ENCODE measurements at regions not wholly inside any gene's neighbourhood (a gene's known extent, or its start where the extent isn't known, plus 50 kb on each side); places are given as distances from the start of the nearest gene placed in this dataset.
"Not testable (repeated sequence)": the region's sequence is repeated elsewhere in the genome, so short reads cannot be mapped to it uniquely, and the experiment has no call there.

DNA sequence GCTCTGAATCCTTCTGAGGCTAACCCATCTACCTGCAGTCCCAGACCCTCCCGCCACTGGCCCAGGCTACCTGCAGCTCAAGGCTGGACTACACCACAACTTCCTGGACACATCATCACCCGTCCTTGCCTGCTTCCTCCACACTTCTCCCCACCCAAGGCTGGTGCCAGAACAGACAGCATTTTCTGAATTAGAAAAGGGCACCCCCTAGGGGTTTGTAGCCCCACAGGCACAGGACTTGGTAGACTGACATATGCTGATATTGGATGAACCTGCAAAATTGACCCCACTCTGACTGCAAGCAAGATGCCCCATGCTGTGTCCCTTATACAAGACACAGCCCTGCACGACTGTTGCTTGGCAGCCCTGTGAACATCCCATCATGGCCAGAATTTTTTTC, 271.5 kb upstream of the C16orf82 start:
- no peak for DNase-seq (ENCODE audit: low spot score)

DNA sequence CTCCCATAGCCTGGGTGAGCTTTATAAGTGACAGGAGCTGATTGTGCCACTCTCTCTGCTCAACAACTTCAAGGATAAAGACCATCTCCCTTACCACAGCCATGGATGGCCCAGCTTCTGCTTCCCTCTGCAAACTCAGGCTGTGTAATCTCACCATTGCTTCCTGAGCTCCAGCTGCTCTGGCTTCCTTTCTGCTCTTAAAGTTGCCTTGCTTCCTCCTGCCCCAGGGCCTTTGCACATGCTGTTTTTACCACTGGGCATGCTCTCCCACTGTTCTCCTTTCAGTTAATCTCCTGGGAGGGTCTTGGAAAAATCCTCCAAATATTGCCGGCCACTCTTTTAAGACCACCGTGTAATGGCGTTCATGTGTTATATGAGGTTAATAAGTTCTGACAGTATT, 265.1 kb upstream of the C16orf82 start:
- DNase-seq (ENCODE audit: low spot score) = no peak

DNA sequence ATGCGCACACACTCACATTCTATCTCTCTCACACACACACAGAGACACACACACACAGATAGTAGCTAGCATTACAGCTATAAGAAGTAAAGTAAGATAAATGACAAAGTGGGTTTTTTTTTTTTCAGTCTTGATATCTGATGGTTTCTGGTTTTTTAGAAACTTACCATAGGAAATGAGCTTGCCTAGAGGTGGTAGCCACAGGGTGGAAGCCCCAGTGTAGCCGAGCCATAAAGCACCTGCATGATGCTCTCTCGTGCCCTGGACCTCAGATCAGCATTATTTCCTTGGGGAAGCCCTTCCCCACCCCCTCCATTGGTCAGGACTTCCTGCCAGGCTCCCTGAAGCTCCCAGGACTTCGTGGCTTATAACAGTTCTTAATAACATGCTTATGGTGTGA, 264.3 kb upstream of the C16orf82 start:
- DNase-seq (ENCODE audit: low spot score) = no peak

DNA sequence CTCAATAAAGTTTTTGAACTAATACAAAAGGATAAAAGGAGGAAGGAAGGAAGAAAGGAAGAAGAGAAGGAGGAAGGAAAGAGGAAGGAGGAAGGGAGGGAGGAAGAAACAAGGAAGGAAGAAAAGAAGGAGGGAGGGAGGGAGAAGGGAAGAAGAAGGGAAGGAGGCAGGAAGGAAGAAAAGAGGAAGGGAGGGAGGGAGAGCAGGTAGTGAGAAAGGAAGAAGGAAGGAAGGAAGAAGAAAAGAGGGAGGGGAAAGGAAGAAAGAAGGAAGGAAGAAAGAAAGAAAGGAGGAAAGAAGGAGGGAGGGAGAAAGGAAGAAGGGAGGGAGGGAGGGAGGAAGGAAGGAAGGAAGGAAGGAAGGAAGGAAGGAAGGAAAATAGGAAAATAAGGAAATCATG, 263.8 kb upstream of the C16orf82 start:
- DNase-seq (ENCODE audit: low spot score) = no peak

DNA sequence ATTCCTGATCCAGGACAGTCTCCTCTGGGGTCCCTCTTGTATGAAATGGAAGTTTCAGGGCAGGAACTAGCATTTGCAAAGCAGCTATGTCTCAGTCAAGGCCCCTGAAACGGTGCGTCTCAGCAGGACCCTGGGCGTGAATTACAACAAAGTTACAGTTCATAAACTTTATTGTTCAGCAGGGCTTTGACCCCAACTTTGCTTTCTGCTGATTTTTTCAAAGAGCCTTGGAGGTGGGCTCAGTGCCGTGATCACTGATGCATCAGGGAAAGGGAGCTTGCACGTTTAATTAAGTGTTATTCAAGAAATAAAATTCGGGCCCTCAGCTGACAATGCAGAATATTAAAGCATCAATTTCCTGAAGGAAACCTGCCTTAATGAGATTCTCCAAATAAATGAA, 260.1 kb upstream of the C16orf82 start:
- DNase-seq (ENCODE audit: low spot score) = no peak

DNA sequence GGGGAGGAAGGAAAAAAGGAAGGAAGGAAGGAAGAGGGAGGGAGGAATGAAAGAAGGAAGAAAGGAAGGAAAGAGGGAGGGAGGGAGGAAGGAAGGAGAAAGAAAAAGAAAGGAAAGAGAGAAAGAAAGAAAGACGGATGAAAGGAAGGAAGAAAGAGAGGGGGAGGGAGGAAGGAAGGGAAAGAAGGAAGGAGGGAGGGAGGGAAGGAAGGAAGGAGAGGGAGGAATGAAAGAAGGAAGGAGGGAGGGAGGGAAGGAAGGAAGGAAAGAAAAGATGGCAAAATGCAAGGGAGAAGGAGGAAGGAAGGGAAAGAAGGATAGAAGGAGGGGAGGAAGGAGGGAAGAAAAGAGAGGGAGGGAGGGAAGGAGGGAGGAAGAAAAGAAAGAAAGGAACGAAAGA, 257.3 kb upstream of the C16orf82 start:
- DNase-seq (ENCODE audit: low spot score) = no peak

DNA sequence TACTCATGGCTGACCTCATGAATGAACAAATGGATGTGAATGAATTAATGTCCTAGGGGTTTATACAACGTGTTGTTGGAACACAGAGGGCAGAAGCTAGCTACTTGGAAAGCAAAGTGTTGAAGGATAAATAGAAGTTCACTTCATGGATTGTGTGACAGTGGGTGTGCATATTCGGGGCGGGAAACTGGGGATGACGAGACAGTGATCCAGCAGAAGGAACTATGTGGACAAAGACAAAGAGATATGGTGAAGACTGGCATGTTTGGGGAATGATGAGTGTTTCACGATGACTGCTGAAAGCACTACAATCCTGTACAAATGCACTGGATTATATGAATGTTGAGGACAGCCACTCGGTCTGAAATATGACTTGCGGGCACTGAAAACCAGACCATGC, 250.5 kb upstream of the C16orf82 start:
- no peak for DNase-seq (ENCODE audit: low spot score)

DNA sequence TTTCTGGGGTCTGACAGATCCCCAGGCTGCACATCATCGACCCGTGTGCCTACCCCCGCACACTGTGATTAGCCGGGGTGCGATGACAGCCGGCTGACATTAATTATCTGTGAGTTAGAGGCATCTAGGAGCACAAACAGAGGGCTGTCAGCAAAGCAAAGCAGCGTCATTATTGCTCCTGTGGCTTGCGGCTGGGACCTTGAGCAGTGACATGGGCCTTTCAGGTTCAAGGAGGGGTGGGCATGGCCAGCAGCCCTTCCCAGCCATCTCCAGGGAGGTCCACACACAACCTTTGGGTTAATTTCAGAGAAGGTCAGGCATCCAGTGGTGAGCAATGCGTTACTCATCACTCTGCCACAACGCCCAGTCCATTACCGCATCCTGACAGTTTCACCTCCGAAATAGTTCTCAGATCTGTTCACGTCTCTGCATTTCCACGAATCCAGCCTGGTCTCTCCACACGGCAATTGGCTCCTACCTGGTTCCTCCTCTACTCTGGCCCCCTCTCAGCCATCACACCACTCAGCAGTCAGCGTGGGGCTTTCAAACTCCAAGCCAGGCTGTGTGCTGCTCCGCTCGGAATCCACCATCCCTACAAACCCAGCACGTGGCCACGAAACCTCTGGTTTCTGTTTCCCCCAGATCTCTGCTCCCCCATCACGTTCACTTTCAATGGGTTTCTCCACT, 249.7 kb upstream of the C16orf82 start:
- DNase-seq (ENCODE audit: low spot score) = no peak

DNA sequence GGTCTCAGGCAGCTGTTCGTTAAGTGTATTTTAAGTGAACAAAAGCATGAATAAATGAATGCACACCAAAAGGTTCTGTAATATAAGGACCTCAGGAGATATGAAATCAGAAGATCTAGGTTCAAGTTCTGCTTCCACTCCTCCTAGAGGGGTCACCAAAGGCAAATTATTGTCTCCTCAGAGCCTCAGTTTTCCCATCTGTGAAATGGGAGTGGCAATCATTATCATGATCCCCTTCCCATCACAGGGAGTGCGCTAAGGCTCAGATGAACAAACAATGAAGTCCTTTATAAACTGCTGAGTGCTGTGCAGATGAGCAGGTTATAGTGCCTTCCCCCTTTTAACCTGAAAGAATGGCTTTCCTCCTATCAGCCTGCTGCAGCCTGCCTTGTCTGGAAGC, 248.3 kb upstream of the C16orf82 start:
- no peak for DNase-seq (ENCODE audit: low spot score)

DNA sequence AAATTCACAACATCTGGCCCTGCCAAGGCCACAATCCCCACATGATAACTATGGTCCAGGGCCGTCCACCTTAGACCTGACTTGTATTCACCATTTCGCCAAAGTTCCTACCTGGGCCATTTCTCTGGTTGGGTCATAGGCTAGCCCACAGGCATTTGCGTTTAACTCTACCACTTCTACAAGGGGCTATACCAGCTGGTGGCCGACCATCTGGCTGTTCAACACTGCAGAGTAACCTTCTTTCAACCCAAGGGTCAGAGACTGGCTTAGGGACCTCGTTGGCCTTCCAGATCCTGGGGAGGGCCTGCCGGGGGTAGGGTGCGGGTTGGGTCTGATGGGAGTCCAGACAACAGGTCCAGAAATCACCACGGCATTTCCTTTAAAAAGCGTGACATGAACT, 242.3 kb upstream of the C16orf82 start:
- DNase-seq (ENCODE audit: low spot score) = no peak

DNA sequence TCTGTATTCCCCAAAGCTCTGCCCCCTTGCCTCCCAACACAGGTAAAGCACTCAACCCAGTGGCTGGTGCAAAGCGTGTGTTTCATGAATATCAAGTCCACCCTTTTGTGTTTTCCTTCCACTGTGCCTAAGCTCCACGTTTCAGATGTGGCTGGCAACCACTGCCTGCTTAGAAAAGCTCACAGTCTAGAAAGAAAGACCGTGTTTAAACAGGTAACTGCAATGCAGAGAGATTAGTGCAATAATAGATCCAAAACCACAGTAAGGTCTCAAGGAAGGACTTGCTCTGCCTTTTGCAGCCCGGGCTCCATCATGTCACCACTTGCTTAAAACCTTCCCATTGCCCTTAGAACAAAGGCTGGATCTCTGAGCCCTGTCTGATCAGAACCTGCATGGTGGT, 240.2 kb upstream of the C16orf82 start:
- no peak for DNase-seq (ENCODE audit: low spot score)

DNA sequence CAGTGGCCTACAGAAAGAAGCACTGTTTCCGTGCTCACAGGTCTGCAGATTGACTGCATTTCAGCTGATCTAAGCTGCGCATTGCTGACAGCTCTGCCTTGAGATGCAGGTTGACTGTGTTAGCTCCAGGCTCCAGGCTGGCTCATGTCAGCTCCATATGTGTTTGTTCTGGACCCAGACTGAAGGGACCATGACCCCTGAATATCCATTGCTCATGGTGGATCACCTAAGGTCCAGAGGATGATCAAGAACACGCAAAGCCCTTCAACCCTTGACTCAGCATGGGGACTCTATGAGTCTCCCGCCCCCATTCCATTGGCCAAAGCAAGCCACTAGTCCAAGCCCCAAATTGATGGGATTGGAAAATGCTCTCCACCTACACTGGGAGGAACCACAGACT, 239.3 kb upstream of the C16orf82 start:
- no peak for DNase-seq (ENCODE audit: low spot score)

DNA sequence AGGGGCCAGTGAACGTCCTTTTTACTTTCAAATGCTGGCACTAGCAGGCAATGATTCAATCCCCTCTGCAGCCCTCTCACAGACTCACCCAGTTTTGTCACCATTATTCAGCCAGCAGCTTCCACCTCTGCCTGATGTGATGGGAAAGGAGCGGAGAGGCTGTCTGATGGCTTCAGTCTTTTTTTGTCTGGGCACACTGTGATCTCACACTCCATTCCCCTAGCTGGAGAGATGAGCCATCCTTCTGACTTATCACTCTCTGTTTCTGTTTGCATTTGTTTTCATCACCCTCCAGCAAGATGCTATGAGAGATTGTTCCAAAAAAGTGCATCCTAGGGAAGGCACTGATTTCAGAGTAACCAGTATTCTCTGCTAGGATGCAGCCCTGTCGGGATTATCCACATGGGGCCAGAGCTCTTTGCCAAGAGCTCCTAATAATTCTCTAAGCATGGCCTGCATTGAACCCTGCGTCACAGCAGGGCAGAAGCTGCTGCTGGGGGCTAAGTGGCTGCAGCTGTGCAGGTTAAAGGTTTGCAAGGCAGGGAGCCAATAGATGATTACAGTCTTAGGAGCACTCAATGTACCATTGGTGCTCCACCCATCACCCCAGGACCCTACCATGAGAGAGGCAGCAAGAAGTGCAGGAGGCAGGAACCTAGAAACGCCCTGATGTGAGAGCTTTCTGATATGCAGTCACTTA, 236.1 kb upstream of the C16orf82 start:
- DNase-seq (ENCODE audit: low spot score) = no peak

DNA sequence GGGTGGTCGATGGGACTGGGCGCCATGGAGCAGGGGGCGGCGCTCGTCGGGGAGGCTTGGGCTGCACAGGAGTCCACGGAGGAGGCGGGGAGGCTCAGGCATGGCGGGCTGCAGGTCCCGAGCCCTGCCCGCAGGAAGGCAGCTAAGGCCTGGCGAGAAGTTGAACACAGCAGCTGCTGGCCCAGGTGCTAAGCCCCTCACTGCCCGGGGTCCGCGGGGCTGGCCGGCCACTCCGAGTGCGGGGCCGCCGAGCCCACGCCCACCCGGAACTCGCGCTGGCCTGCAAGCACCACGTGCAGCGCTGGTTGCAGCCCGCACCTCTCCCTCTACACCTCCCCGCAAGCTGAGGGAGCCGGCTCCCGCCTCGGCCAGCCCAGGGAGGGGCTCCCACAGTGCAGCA, 230.6 kb upstream of the C16orf82 start:
- not testable (repeated sequence) for DNase-seq (ENCODE audit: low spot score)

DNA sequence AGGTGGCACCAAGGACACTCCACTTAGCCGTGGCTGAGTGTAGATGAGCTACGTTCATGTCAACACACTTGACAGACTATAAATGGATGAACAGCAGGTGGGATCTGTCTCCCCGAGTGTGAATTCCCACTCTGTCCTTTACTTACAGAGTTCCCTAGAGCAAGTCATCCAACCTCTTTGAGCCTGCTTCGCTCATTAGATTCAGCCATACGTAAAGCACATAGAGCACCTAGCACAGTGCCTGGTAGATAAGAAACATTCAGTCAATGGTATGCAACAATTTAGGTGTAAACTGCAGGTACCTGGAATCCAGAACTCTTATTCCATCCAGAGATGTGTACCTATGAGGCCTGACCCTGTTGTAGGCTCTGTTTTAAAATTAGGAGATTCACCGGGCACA, 227.8 kb upstream of the C16orf82 start:
- no peak for DNase-seq (ENCODE audit: low spot score)

DNA sequence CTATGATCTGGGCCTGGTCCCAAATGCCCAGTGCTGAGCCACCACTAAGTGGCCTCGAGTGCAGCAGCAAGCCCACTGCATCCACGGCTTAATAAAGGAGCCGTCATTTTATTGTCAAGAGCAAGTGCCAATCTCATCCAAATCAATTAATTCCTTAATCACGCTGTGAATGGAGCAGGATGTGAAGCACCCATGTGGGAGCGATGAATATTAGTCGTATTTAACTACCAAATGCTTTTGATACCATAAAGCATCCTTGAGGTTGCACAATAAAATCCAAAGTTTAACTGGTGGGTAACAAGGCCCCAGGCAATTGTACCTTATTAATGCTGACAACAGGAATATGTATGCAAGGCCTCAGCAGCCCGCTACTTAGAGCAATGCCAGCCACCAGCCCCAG, 226.0 kb upstream of the C16orf82 start:
- no peak for DNase-seq (ENCODE audit: low spot score)

DNA sequence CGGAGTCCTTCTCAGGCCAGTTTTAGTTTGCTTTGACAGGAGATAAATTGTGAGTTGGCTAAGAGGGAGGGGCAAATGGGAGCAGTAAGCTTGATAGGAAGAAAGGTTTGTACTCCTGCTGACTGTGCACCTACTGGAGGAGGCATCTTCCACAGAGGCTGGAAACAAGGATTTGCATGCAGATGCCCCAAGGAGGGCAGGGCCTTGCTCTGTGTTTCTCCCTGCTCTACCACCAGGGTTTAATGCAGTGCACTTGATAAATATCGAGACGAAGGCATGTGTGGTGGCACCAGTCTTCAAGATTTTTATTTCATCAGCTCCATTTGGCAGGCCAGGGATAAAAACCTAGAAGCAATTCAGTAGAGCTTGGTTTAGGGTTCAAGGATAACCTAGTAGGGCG, 210.5 kb upstream of the C16orf82 start:
- no peak for DNase-seq (ENCODE audit: low spot score)

DNA sequence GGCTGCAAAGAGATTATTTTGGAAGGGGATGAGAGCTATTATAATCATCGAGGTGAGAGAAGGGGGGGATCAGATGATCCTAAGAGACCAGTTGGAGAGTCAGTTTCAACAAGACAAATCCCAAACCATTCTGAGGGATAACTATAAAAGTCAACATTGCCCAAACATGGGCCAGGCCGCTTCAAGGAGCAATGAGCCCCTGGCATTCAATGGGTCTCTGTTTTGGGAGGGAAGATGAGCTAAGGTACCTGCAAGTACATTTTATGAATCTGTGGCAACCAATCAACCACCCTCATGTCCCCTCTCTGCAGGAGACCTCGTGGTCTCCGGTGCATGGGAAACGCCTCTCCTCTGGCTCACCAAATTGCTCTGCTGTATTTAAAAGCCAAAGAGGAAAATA, 209.9 kb upstream of the C16orf82 start:
- DNase-seq (ENCODE audit: low spot score) = no peak

DNA sequence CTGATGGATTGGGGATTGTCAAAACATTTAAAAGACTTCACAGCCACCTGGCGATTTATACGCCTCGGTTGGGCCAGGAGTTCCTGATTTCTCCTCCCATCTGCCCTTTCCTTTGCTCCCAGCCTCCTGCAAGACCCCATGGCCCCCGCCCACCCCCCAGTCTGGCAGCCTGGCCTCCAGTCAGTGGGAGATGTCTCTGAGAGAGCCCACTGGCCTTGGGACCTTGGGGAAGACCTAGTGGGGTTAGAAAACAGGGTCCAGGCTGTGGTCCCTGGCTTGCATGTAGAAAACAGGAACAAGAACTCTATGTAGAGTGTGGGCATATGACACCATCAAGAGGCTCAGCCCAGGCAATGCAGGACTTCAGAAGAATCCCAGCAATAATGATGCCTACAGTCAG, 209.4 kb upstream of the C16orf82 start:
- DNase-seq (ENCODE audit: low spot score) = no peak

DNA sequence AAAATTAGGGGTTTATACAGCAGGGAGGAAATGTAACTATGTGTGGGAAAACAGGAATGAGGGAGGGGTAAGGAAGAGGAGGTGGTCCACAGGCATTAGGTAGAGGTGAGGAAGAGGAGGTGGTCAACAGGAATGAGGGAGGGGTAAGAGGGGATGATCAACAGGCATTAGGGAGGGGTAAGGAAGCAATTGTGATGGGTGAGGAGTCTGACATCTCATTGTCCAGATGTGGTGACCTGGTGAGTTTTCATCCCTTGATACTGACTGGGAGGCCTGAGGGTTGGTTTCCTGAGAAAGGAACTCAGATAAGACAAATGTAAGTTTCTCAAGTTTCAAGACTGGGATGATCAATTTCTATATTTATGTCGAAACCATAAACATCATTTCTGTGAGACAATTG, 206.2 kb upstream of the C16orf82 start:
- DNase-seq (ENCODE audit: low spot score) = no peak

DNA sequence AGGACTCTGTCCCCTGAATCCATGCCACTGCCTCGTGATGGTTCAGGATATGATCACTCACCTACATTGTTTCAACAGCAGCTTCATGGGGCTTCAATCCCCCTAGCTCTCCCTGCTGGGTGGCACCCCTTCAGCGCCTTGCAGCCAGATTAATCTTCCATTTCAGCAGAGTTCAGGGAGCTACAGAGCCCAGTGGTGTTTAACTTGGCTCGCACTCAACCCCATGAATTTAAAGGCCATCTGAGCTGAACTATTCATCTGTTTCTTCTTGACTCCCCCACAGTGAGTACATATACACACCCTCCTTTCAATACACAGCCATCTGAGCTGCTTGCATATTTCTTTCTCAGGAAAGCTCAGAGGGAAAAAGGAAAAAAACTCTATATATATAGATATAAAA, 202.8 kb upstream of the C16orf82 start:
- no peak for DNase-seq (ENCODE audit: low spot score)

DNA sequence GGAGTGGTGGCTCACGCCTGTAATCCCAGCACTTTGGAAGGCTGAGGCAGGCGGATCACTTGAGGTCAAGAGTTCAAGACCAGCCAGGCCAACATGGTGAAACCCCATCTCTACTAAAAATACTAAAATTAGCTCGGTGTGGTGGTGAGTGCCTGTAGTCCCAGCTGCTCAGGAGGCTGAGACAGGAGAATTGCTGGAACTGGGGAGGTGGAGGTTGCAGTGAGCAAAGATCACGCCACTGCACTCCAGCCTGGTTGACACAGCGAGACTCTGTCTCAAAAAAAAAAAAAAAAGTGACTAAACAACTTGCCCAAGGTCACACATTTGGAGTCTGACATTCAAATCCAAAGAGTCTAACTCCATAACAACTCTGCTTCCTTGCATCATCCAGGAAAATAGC, 192.4 kb upstream of the C16orf82 start:
- not testable (repeated sequence) for DNase-seq (ENCODE audit: low spot score)

DNA sequence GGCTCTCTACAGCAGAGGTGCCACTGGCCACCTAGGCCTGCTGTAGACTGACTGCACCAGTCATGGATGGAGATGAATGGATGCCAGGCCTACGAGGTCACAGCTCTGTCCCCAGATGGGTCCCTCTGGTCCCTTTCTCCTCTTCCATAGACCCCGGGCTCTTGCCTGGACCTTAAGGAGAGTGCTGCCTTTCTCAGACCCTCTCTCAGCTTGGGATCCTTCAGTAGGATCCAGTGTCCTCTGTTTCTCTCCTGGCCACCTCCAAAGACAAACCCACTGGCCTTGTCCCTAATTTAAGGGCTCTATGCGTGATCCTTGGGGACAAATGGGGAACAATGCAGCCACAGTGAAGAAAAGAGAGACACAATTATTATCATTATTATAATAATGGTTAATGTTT, 189.3 kb upstream of the C16orf82 start:
- DNase-seq (ENCODE audit: low spot score) = no peak

DNA sequence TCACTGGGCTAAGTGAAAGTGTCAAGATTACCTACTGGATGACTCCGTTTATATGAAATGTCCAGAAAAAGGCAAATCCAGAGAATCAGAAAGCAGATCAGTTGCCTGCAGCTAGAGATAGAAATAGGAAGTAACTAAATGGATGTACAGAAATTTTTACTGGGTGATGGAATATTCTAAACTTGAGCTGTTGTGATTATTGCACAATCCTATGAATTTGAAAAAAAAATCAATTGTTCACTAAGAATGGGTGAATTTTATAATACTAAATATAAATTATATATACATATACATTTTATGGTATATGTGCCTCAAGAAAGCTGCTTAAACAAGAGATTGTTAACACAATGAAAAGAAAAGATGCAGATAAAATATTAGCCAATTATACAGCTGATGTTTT, 181.1 kb upstream of the C16orf82 start:
- no peak for DNase-seq (ENCODE audit: low spot score)

All from putamen (tissue), 1 donor.